ENCODE measurements at regions not wholly inside any gene's neighbourhood (a gene's known extent, or its start where the extent isn't known, plus 50 kb on each side); places are given as distances from the start of the nearest gene placed in this dataset.

DNA sequence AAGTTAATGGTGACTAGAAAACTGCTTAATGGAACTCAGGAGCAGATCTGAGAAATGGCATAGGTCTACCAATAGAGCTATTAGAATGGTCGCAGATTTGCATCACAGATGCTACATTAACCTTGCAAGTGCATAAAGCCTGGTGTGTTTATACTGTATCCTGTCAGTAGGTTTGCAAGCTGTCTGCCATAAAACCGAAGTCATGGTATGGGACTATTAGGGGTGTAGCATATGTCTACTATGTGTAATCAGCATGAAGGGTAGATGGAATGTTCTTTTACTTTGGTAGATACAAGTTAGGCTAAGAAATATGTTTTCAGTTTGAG is 574.2 kb upstream of the ADGRL2 start:
- no peaks in the 10 kb centered on the region for H3K36me3 ChIP-seq
- TF ChIP-seq POLR2A (IDR thresholded peaks at IDR 0.05) = no peak
- TF ChIP-seq, protein P1, sequence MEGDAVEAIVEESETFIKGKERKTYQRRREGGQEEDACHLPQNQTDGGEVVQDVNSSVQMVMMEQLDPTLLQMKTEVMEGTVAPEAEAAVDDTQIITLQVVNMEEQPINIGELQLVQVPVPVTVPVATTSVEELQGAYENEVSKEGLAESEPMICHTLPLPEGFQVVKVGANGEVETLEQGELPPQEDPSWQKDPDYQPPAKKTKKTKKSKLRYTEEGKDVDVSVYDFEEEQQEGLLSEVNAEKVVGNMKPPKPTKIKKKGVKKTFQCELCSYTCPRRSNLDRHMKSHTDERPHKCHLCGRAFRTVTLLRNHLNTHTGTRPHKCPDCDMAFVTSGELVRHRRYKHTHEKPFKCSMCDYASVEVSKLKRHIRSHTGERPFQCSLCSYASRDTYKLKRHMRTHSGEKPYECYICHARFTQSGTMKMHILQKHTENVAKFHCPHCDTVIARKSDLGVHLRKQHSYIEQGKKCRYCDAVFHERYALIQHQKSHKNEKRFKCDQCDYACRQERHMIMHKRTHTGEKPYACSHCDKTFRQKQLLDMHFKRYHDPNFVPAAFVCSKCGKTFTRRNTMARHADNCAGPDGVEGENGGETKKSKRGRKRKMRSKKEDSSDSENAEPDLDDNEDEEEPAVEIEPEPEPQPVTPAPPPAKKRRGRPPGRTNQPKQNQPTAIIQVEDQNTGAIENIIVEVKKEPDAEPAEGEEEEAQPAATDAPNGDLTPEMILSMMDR (IDR thresholded peaks at IDR 0.05) = no peak
- H3K9me3 ChIP-seq = no peaks in the 10 kb centered on the region
- no peaks in the 10 kb centered on the region for H3K4me1 ChIP-seq
- DNase-seq = no peak
- H3K4me3 ChIP-seq = no peak overlapping the region
- no peaks in the 10 kb centered on the region for H3K27me3 ChIP-seq
- no peak overlapping the region for H3K27ac ChIP-seq

DNA sequence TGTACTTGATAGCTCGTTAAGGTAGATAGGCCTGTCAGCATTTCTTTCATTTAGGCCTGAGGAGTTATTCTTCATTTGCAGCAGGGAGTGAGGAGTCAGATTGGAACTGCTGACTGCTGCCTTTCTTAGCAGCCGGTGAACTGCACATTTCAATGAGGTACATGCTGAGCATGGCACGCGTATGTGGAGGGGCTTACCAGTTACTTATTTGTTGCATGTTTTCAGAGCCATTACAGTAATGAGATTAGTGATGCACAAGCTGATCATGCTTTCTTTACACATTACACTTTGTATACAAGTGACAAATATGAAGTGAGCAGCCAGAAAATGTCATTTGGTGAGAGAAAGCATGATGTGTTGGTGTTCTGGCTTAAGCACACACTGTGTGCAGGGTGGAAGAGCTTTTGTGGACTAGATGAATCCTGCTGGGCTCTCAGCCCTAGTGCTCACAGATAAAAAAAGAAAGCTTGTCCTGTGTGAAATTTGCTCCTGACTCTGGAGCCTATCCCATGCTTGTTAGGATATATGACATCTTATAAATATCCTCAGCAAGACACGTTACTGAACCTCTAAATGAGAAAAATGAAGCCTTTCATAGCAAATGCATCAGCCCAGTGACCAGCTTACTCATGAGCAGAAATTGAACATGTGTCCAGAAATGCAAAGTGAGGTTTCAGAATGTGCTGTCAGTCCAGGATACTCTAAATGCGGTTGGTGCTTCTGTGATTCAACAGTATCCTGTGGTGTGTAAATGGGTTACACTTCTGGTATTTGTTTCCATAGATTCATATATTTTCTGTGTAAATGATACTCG is 574.7 kb upstream of the ADGRL2 start:
- H3K9me3 ChIP-seq = no peaks in the 10 kb centered on the region
- H3K27ac ChIP-seq = no peak overlapping the region
- TF ChIP-seq POLR2A (IDR thresholded peaks at IDR 0.05) = no peak
- TF ChIP-seq, protein P1 (IDR thresholded peaks at IDR 0.05) = no peak
- H3K27me3 ChIP-seq = no peaks in the 10 kb centered on the region
- DNase-seq = no peak
- H3K4me3 ChIP-seq = no peak overlapping the region
- H3K4me1 ChIP-seq = no peaks in the 10 kb centered on the region
- H3K36me3 ChIP-seq = no peaks in the 10 kb centered on the region

DNA sequence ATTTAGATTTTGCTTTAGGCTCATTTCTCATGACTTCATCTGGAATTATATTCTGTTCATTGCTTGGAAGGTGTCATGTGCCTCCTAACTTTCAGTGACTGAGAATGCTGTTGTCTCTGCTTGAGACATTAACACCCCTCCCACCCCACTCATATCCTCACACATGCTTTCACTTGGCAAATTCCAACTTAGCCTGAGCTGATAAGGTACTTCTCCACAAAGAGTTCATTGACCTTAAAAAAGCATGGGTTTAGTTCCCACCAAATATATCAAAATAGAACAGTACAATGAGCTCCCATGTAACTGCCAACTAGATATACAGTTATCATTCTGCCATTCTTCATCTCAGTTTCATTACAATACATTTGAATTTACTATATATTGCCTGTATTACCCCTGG is 576.5 kb upstream of the ADGRL2 start:
- Histone ChIP-seq H3K27me3 (no peaks in the 10 kb centered on the region), H3K4me1 (no peaks in the 10 kb centered on the region), H3K9me3 (no peaks in the 10 kb centered on the region), H3K4me3 (no peak overlapping the region), H3K27ac (no peak overlapping the region), H3K36me3 (no peaks in the 10 kb centered on the region)
- DNase-seq = no peak
- TF ChIP-seq, protein P1 (IDR thresholded peaks at IDR 0.05) = no peak
- TF ChIP-seq POLR2A (IDR thresholded peaks at IDR 0.05) = no peak

DNA sequence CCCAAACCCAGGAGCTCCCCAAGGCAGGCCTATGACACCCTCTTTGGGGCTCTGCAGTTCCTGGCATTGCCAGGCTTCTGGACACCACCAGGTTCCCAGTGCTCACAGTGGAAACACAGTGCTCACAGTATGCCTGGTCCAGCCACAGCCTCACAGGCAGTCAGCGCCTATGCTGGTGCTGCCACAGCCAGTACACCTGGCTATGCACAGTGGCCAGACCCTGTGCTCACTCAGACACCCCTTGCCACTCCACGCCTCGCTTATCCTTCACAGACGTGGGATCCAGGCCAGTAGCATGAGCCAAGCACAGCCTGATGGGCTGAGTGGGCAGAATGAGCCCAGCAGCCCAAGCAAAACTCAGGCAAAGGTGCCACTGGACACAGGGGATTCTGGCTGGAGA is 579.2 kb upstream of the ADGRL2 start:
- no peak overlapping the region for H3K4me3 ChIP-seq
- no peaks in the 10 kb centered on the region for H3K4me1 ChIP-seq
- H3K27me3 ChIP-seq = no peaks in the 10 kb centered on the region
- DNase-seq = no peak
- H3K9me3 ChIP-seq = no peaks in the 10 kb centered on the region
- TF ChIP-seq, protein P1 (IDR thresholded peaks at IDR 0.05) = no peak
- TF ChIP-seq POLR2A (IDR thresholded peaks at IDR 0.05) = no peak
- no peaks in the 10 kb centered on the region for H3K36me3 ChIP-seq
- H3K27ac ChIP-seq = no peak overlapping the region

DNA sequence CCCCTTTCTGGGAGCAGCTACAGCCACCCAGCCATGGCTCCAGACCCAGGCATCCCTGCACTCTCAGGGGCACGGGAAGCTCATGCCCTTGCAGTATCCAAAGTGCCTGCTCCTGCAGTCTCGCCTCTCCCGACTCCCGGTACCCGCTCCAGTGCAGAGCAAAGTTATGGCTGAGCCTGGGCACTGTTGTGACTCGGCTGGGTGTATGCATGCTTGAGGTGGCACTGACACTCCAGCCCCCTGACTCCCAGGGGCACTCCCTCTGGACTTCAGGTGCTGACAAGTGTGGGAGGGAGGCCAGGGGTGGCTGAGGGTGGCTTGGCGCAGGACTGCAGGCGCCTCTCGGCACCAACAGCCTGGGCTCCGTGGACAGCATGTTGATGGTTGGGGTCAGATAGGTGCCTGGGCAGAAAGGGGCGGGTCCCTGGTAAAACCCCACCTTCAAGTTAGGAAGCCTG is 580.1 kb upstream of the ADGRL2 start:
- TF ChIP-seq, protein P1 (IDR thresholded peaks at IDR 0.05) = no peak
- H3K4me3 ChIP-seq = no peak overlapping the region

More for the DNA sequence above, 580.1 kb upstream of the ADGRL2 start:
- Histone ChIP-seq H3K27me3 (no peaks in the 10 kb centered on the region), H3K9me3 (no peaks in the 10 kb centered on the region), H3K4me1 (no peaks in the 10 kb centered on the region), H3K36me3 (no peaks in the 10 kb centered on the region), H3K27ac (no peak overlapping the region)
- peak in 1 of 3 donors; percentile 38 for DNase-seq
